ENCODE measurements at regions not wholly inside any gene's neighbourhood (a gene's known extent, or its start where the extent isn't known, plus 50 kb on each side); places are given as distances from the start of the nearest gene placed in this dataset.
"Not testable (repeated sequence)": the region's sequence is repeated elsewhere in the genome, so short reads cannot be mapped to it uniquely, and the experiment has no call there.

DNA sequence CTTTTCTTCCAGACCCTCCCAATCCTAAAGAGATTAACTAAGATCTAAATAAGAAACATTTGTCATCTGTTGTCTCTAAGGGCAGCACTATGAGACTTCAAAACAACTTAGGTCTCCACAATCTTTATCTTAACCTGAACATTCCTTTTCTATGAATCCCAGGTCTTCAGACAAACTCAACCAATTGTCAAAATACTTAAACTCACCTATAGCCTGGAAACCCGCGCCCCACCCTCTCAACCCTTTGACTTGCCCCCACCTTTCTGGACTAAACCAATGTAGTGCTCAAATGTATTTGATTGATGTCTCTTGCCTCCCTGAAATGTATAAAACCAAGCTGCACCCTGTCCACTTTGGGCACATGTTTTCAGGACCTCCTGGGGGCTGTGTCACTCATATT lies 76.5 kb upstream of the DMRT1 start:
- Mint-ChIP-seq H3K36me3 (no peaks in the 10 kb centered on the region), H3K4me1 (peaks cover 0 to 6% of the 10 kb centered on the region in 2 donors), H3K4me3 (no peak overlapping the region), H3K27ac (no peak overlapping the region), H3K9me3 (no peaks in the 10 kb centered on the region), H3K27me3 (ENCODE audit: low read depth in 2 of 2) (peaks cover 19 to 21% of the 10 kb centered on the region in 2 donors)
- Histone ChIP-seq H3K4me3 (ENCODE audit: low read length) (no peak overlapping the region), H3K36me3 (ENCODE audit: control insufficient read depth, insufficient read depth, low read length) (no peaks in the 10 kb centered on the region), H3K9me3 (ENCODE audit: control insufficient read depth, insufficient read depth, low read length) (no peaks in the 10 kb centered on the region), H3K4me1 (ENCODE audit: control insufficient read depth, insufficient read depth, low read length) (no peaks in the 10 kb centered on the region), H3K27ac (ENCODE audit: low read length) (no peak overlapping the region), H3K27me3 (ENCODE audit: control insufficient read depth, insufficient read depth, low read length) (peaks cover 2% of the 10 kb centered on the region)
- ATAC-seq (no peak), DNase-seq (no peak)
- TF ChIP-seq CTCF (IDR thresholded peaks at IDR 0.05) = no peak
- WGBS (ENCODE audit: insufficient coverage) = 96% methylated on average over 2 of the region's 2 CpGs
- intact Hi-C loops (cut with micrococcal nuclease) = loop anchor here (1.0 kb wide), 1 partner anchor 151 kb away; no protein-coding TSS in a partner anchor

- H3K27ac ChIP-seq (ENCODE audit: low read length); H3K27me3 ChIP-seq (ENCODE audit: control insufficient read depth, insufficient read depth, low read length); H3K9me3 Mint-ChIP-seq; intact Hi-C loops (cut with micrococcal nuclease); H3K36me3 ChIP-seq (ENCODE audit: control insufficient read depth, insufficient read depth, low read length); H3K4me1 Mint-ChIP-seq; H3K4me1 ChIP-seq (ENCODE audit: control insufficient read depth, insufficient read depth, low read length); H3K36me3 Mint-ChIP-seq; H3K27ac Mint-ChIP-seq; H3K4me3 Mint-ChIP-seq; H3K9me3 ChIP-seq (ENCODE audit: control insufficient read depth, insufficient read depth, low read length); ATAC-seq; DNase-seq; H3K4me3 ChIP-seq (ENCODE audit: low read length): not testable (repeated sequence)
- 91% methylated on average over 9 of the region's 9 CpGs for WGBS (ENCODE audit: insufficient coverage)
- peaks cover 27 to 37% of the 10 kb centered on the region in 2 donors for H3K27me3 Mint-ChIP-seq (ENCODE audit: low read depth in 2 of 2)
Observed at GRCh38 chr9:767061-767561, 74.4 kb upstream of the DMRT1 start.

GRCh38 chr9:776086-776485 lies 65.4 kb upstream of the DMRT1 start:
- peaks cover 0 to 4% of the 10 kb centered on the region in 2 donors for H3K4me1 Mint-ChIP-seq
- Histone ChIP-seq H3K36me3 (ENCODE audit: control insufficient read depth, insufficient read depth, low read length) (no peaks in the 10 kb centered on the region), H3K4me1 (ENCODE audit: control insufficient read depth, insufficient read depth, low read length) (no peaks in the 10 kb centered on the region), H3K9me3 (ENCODE audit: control insufficient read depth, insufficient read depth, low read length) (no peaks in the 10 kb centered on the region), H3K27me3 (ENCODE audit: control insufficient read depth, insufficient read depth, low read length) (no peaks in the 10 kb centered on the region), H3K27ac (ENCODE audit: low read length) (no peak overlapping the region), H3K4me3 (ENCODE audit: low read length) (no peak overlapping the region)
- no peak for DNase-seq
- WGBS (ENCODE audit: insufficient coverage) = 71% methylated on average over 2 of the region's 2 CpGs
- H3K27ac Mint-ChIP-seq = no peak overlapping the region
- H3K27me3 Mint-ChIP-seq (ENCODE audit: low read depth in 2 of 2) = peaks cover 34 to 61% of the 10 kb centered on the region in 2 donors
- no peak overlapping the region for H3K4me3 Mint-ChIP-seq
- TF ChIP-seq CTCF (IDR thresholded peaks at IDR 0.05) = no peak
- intact Hi-C loops (cut with micrococcal nuclease) = no loop called here
- no peaks in the 10 kb centered on the region for H3K9me3 Mint-ChIP-seq
- no peaks in the 10 kb centered on the region for H3K36me3 Mint-ChIP-seq
- ATAC-seq = no peak

- Histone ChIP-seq H3K27ac (ENCODE audit: low read length) (no peak overlapping the region), H3K4me1 (ENCODE audit: control insufficient read depth, insufficient read depth, low read length) (no peaks in the 10 kb centered on the region), H3K36me3 (ENCODE audit: control insufficient read depth, insufficient read depth, low read length) (no peaks in the 10 kb centered on the region), H3K27me3 (ENCODE audit: control insufficient read depth, insufficient read depth, low read length) (no peaks in the 10 kb centered on the region), H3K4me3 (ENCODE audit: low read length) (no peak overlapping the region), H3K9me3 (ENCODE audit: control insufficient read depth, insufficient read depth, low read length) (no peaks in the 10 kb centered on the region)
- Mint-ChIP-seq H3K4me1 (peaks cover 0 to 4% of the 10 kb centered on the region in 2 donors), H3K27me3 (ENCODE audit: low read depth in 2 of 2) (peaks cover 30 to 51% of the 10 kb centered on the region in 2 donors), H3K4me3 (no peak overlapping the region), H3K36me3 (no peaks in the 10 kb centered on the region), H3K27ac (no peak overlapping the region), H3K9me3 (no peaks in the 10 kb centered on the region)
- no peak for TF ChIP-seq CTCF (IDR thresholded peaks at IDR 0.05)
- intact Hi-C loops (cut with micrococcal nuclease) = no loop called here
- no peak for DNase-seq
- no peak for ATAC-seq
Observed at GRCh38 chr9:777978-778377, 63.5 kb upstream of the DMRT1 start.
